Fibroblast of peridontal ligament (primary cell): ENCODE measurements at regions not wholly inside any gene's neighbourhood (a gene's known extent, or its start where the extent isn't known, plus 50 kb on each side); places are given as distances from the start of the nearest gene placed in this dataset.

Experiments
- DNase-seq: peaks from one replicate; pipeline ENCODE4 v3.0.0-alpha.2; 2010; ENCODE audit errors: extremely low read depth

DNA sequence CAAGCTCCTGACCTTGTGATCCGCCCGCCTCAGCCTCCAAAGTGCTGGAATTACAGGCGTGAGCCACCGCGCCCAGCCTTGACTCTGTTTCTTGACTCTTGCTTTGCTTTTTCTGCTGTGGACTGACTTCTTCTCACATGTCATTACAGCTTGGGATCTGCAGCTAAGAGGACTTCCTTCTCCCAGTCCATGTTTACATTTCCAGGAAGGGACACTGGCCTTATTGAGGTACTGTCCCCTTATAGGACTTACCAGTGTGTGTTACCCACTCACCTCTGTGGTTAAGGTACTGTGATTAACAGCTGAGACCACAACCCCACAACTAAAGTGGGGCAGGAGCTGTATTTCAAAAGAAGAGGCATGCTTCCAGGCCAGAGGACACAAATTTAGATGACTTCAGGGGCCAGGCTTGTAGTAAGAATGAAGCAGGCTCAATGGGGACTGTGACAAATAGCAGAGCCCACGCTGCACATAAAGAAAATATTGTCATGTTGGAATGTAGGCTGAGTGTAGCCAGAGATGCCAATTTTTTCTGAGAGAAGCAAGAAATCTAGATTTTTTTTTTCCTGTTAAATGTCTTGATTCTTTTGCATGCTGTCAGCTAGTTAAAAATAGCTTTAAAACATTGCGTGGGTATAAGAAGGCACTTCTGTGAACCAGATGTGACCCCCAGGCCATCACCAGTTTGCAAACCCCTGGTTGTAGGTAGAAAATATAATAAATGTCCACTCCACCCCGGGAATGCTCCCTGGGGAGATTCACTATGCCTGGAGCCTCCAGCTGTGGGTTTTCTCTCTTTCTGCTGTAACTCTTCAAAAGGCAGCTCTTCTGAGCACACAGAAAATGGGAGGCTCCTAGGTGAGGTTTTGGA, 75.0 kb downstream of the PTPDC1 start:
- no peak for DNase-seq

DNA sequence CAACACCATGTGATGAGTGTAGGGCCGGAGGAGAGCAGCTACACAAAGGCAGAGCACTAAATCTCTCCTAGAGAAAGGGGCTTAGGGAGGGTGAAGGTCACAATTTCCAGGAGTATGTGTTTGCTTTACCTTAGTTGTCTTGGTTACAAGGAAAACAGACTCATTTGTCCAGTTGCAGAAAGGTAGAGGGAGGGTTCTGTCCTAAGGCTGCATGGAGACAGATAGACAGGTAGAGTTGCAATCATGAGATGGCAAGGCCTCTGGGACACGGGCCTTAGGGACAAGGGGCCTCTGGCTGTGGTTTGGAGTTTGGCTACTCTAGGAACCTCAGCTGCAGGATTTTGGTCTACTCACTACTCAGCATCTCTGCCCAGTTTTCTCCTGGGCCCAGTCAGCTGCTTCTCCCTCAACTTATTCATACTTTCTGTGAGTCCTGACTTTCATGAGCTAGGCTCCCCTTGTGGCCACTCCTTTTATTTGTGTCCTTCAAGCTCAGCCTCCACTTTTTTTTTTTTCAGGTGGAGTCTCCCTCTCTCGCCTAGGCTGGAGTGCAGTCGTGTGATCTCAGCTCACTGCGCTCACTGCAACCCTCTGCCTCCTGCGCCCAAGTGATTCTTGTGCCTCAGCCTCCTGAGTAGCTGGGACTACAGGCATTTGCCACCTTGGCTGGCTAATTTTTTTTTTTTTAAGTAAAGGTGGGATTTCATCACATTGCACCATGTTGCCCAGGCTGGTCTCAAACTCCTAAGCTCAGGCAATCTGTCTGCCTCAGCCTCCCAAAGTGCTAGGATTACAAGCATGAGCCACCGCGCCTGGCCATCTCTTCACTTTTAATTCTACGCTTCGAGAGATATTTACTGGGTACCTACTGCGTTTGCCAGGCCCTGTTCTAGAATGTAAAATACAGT, 76.6 kb downstream of the PTPDC1 start:
- no peak for DNase-seq

DNA sequence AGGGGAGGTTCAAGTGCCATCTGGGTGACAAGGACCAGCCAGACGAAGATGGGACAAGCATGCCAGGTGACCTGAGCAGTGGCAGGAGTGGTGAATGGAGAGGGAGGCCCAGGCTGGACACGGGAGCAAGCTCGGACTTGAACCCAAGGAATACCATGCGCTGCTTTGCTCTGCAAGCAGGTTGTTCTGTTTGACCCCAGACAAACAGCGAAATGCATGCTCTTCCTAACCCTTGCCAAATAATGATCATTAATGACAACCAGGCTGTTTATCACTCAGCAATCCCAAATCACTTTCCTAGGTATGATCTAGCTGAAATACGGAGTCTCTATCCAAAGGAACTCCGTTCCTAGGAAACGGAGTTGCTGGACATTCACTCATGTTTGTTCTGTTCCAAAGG, 77.4 kb downstream of the PTPDC1 start:
- no peak for DNase-seq

DNA sequence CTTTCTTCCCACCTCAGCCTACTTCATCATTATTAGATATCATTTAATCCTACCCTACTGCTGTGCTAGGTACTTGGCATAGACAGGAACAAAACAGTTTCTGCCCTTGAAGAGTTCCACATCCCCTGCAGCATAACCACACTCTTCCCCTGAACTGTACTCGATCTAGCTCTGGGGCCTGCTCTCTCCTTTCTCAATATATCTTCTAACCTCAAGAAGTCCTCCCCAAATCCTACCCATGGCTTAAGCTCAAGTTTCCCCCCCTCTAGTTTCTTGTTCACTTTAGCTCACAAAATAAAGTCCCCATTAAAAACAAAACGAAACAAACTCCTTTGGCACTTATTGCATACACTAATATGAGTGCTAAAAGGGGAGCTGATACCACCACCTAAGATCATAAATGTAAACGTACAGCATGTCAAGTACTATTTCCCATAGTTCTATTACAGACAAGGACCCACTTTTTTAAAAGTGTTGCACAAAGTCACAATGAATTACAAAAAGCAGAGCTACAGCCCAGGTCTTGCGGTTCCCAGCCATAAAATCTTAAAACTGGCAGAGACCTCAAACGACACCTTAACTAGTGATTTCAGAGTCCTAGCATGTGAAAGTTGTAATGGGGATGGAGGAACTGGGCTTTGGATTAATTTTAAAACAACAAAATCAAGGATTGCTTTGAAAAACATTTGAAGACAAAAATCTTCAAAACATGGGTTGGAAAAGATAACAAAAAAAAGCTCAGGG, 80.7 kb downstream of the PTPDC1 start:
- DNase-seq, result no peak

DNA sequence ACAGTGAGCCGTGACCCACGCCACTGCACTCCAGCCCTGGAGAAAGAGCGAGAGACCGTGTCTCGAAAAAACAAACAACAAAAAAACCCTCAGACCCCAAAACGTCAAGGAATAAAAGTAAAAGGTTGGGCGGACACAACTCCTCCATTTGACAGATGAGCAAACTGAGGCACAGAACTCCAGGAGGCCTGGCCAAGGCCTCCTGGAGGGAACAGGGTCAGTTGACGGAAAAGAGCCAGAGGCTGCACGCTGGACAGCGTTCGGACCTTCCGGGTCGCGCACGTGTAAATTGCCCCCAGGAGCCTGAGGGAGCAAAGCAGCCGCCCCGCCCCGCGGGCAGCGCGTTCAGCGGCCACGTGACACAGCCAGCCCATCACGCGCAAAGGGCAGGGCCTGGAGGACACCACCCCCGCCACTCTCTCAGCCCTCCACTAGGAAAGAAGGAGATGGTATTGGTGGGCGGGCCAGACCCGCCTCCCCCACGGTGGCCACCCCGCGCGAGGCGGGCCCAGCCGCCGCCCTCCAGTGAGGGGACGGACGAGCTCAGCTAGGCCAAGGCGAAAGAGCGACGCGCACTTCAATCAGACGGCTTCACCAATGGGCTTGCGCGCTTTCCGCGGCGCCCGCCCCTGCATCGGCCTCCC, 81.5 kb downstream of the PTPDC1 start:
- peak; percentile 98 for DNase-seq

DNA sequence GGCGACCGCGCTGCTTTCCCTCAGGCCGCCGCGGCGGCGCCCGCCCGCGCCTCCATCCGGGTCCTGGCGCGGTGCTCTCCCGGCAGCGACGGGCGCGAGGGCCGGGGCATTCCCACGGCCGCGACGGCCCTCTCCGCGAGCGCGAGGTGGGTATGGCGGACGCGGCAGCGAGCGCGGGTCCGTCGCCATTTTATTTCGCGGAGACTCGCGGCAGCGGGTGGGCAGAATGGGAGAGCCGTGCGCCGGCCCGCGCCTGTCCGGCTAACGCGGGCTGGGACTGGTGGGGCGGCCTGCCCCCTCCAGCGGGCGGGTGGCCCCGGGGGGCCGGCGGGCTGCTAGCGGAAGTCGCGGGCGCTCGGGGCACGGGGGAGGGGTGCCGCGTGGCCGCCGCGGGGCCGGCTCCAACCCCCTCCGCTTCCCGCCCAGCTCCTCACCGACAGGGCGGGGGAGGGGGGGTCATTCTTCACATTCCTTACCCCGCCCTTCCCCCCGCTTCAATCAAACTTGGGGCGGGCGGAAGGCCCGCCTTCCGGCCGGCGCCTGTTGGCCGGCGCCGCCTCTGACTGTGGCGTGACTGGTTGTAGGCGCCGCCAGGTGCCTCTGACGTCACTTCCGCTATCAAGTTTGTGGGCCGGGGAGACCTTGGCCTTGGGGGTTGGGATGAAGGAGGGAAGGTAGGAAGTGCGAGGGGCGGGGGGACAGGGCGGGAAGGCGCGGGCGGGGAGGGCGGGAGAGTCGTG, 82.1 kb downstream of the PTPDC1 start:
- peak; percentile 99 for DNase-seq

DNA sequence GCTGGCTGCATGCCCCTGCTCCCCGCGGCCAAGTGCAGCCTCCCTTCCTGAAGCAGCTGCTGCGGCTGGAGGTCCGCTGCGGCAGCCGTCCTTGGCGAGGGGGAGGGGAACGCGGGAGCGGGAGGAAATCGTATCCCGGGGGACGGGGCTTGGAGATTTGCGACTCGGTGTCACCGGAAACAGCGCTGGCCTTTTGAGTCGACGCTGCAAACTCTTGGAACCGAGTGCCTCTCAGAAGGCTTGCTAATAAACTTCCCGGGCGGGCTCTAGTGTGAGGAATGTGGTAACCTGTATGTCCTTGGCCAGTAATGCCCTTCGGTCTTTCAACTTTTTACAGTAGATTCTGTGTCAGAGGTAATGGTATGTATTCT, 82.7 kb downstream of the PTPDC1 start:
- DNase-seq, result no peak

DNA sequence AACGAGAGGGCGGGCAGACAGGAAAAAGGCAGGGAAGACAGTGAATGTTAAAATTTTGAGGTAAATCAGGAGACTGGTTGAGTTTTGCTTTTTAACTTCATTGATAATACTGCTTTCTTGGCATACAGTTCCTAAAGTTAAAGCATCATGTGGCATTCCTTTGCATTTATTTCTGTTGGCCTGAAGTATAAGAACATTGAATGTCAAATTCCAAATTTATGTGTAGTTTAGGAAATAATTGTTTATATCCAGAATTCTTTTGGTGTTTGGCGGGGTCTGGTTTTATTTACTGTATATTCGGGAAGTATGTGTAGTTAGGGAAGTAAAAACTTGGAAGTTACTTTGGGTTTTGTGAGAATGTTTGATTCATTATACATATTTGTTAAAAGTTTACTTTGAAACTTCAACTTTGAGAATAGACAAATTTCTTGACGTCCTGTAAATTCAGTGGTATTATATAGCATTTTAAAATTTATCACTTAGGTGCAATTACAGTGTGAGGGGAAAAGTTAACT, 83.2 kb downstream of the PTPDC1 start:
- peak; percentile 36 for DNase-seq

DNA sequence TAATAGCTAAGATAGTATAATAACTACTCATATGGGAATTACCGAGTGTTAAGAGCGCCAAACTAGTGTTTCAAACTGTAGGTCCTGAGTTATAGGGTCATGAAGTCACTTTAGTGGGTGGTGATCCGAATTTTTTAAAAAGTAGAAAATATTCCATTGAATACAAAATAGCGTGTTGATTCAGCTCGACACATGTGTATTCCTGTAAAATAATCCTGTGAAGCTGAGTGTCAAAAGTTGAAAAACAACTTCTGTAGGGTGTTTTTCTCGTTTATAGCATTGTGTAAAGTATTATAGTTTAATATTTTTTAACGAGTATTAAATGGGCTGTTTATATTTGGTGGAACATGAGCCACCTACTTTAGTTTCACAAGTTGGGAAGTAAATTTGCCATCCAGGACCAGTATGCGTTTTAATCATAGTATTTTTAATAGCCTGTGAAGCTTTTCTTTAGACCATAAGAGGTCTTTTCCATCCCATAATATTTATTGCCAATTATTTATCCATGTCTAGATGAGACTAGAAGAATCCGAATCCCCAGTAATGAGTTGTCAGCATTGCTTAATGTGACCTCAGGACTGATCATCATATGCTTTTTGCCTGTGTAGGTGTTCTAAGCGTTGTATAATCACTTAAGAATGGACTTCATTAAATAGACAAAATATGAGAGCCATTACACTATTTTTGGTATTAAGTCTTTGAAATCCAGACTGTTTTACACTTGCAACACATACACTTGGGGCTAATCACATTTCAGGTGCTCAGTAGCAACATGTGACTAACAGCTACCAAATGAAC, 84.1 kb downstream of the PTPDC1 start:
- DNase-seq, result no peak

DNA sequence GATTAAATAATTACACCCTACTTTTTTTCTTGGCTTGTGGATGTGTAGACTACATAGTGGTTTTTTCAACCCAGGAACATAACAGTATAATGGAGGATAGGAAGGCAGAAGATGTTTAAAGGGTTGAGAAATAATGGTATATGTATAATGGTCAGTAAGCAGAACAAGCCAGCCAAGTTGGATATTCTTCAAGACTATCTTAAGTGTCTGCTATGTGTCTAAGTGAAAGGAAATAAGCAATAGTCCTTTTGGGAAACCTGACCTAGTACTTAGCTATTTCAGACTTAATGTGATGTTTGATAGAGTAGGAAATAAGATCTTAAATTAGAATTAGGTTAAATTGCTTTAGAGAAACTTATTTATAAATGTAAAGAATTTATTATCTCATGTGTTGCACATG, 85.7 kb downstream of the PTPDC1 start:
- no peak for DNase-seq

DNA sequence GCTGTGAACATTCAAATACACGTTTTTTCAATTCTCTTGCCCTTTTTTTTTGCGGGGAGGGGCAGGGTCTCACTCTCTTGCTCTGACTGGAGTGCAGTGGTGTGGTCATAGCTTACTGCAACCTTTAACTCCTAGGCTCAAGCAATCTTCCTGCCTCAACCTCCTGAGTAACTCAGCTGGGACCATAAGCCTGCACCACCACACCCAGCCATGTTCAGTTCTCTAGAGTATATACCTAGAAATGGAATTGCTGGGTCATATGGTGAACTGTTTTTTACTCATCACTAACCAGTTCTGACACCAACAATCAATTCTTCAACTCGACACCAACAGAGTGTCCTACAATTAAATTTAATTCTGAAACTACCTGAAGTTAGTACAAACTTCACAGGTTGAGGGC, 85.5 kb upstream of the ZNF169 start:
- DNase-seq, result no peak

DNA sequence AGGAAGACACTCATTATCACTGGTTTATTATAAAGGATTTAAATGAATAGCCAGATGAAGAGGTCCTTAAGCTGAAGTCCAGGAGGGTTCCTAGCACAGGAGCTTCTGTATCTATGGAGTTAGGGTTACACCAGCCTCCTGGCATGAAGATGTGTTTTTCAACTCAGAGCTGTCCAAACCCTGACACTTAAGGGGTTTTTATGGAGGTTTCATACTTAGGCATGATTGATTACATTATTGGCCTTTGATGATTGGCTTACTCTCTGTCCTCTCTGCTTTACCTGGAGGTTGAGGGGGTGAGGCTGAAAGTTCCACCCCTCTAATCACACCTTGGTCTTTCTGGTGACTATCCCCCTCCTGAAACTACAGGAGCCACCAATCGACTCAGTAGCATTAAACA, 84.9 kb upstream of the ZNF169 start:
- no peak for DNase-seq

DNA sequence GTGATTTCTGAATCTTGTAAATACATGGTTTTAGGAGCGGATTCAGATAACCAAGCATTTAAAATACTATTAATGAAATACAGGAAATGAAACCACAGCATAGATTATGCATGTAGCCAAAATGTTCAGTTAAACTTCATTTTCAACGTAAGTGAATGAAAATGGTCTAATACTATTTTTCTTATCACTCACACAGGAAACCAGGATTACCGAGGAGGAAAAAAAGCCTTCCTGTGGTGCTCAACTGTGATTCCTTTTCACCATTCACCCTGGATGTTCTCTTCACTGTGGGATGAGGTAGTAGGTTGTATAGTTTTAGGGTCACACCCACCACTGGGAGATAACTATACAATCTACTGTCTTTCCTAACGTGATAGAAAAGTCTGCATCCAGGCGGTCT, 83.4 kb upstream of the ZNF169 start:
- no peak for DNase-seq

DNA sequence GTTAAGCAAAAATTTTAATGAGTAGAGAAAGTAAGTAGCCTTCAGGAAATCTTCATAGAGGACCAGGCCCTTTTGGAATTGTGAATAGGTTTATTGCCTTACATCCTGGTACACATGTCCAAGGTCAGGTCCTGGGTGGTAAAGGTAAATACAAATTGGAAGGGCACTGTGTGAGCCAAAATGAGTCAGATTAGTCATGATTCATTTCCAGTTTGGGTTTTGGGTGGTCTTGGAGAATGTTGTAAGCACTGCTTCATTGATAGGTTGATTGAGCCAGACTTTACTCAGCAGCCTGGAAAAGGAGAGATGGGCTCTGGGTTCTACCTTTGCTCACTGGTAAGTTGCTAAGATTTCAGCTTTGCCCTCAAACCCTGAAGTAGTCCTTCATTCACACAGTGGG, 82.5 kb upstream of the ZNF169 start:
- no peak for DNase-seq

DNA sequence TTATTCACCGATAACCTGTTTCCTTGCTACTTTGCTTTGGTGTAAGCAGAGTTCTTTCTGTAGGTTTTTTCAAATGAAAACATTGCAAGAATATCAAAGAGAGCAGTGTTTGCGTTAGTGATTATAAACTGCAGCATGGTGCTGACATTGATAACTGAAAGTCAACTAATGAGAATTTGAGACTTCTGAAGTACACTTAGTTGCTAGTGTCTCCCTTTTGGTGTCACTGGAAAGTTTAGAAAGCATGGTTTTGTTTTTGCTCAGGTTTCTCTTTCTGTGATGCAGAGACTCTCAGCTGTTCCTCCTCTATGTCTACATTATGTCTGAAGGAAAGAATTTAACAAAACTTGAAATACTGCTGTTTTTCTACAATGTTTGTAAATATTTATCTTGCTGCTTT, 80.2 kb upstream of the ZNF169 start:
- DNase-seq, result no peak

DNA sequence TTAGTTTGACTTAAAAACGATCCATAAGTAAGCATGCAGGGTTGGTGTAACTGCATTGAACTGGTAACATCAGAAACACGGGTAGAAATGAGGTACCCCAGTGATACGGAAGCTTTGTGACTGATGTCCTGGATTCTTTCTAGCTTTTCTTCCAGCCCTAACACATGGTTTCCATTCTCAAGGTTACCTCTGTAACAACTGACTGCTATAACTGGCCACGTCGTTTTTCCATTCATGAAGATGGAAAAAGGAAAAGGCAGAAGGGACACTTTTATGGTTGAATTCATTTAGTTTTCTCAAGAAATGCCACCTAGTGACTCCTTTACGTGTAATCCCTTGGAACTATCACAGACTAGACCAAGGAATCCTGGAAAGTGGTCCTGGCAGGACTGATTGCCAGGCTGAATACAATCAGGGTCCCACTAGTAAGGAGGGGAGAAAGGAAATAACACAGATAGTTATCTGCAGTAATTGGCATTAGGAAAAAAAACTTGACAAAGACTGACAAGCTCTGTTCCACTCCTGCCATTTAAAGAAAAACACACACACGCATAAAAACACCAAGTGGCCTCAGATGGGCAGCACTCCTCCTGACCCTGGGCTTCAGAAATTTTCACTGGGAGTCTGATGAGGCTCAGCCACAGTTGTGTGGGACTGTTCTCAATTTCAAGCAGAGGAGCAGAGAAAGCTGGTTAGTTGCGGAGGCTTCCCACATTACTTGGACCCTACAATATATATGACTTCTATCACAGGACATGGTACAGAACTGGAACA, 77.5 kb upstream of the ZNF169 start:
- DNase-seq, result no peak

DNA sequence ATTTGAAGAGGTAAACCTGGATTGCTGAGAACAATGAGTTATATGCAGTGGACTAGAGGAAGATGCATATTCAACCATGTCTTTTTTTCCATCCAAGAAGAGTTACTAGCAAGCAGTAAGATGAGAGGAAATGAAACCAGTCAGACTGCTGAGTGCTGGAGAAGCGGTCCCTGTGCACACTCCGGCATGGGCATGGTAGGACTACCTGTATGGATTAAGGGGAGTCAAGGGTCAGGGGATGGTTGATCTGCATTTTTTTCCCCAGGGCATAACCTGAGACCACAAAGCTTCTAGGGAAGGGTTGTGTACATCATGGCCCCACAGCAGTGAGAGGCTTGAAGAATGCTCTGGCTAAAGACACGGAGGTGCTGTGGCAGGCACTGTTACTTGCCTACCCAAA, 76.6 kb upstream of the ZNF169 start:
- DNase-seq, result no peak

DNA sequence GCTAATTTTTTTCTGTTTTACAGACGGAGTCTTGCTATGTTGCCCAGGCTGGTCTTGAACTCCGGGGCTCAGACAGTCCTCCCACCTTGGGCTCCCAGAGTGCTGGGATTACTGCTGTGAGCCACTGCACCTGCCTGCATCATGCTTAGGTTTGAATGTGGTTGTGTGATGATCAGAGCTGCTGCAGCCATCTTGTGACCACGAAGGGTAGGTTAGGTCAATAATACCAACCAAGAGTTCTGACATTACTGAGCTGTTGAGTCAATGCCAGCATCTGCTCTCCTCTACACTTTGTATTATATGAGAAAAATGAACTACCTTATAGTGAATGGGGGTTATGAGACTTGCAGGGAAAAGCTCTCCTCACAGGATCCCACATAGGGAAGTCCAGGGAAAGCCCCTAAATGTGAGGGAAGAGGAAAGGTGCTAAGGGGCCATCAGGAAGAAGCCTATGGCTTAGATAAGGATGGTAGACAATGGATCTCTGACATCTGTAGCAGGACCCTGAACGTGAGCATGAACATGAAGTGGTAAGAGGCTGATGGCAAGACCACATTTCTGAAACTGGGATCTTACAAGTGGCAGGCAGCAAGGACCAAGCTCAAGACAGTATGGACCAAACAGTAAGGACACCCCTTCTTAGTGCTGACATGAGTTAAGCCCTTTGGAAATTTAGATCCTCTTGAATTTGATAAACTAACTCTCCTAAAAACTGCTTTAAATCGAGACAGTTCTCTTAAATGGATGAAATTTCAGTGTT, 75.7 kb upstream of the ZNF169 start:
- DNase-seq, result no peak

DNA sequence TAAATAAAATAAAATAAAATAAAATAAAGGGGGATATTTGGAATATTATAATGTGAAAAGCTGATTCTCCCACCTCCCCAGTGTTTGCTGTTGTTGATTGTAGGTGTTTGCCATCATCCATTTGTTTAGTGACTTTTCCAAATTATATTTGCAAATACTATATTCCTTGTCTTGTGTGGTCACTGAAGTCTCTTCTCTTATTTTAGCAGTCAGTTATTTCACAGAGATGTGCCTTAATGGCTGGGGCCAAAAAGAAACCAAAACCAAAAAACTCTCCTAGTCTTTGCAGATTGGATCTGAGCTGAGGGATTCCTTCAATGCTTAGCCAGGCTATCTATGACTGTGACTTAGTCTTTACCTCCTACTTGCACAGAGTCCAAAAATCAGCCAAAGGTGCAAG, 70.9 kb upstream of the ZNF169 start:
- DNase-seq, result no peak
